GM23338 (cell line): ENCODE measurements at regions not wholly inside any gene's neighbourhood (a gene's known extent, or its start where the extent isn't known, plus 50 kb on each side); places are given as distances from the start of the nearest gene placed in this dataset.

ENCODE experiments used
- ATAC-seq: fragments of 200-7000 bp; cut with Tn5 transposase; 3 replicates; pipeline ENCODE4 v1.9.1; 2020
- DNase-seq: peaks from one replicate; pipeline ENCODE4 v3.0.0-alpha.2; 2015; ENCODE audit warnings: low spot score
- H2AFZ ChIP-seq: fragments of 200-600 bp; sonication (generic); 2 replicates; pipeline ENCODE4 v1.8.0; 2016; ENCODE audit warnings: antibody characterized with exemption, mild to moderate bottlenecking, moderate library complexity
- H3F3A ChIP-seq: fragments of 200-600 bp; sonication (generic); replicated peaks from 2 replicates; pipeline ENCODE4 v1.8.0; 2017; ENCODE audit warnings: antibody characterized with exemption, mixed run types, low read depth
- H3K27ac ChIP-seq: fragments of 200-600 bp; sonication (generic); 2 replicates; pipeline ENCODE4 v1.6.1; 2016; ENCODE audit warnings: low read depth
- H3K27me3 ChIP-seq: fragments of 200-600 bp; sonication (generic); 2 replicates; pipeline ENCODE4 v1.8.0; 2016; ENCODE audit warnings: mild to moderate bottlenecking, mixed run types, moderate library complexity; ENCODE audit not compliant: insufficient read depth
- H3K36me3 ChIP-seq: fragments of 200-600 bp; sonication (generic); 2 replicates; pipeline ENCODE4 v1.8.0; 2016; ENCODE audit warnings: mild to moderate bottlenecking; ENCODE audit not compliant: insufficient read depth
- H3K4me1 ChIP-seq: fragments of 200-600 bp; sonication (generic); 2 replicates; pipeline ENCODE4 v1.8.0; 2016; ENCODE audit warnings: mild to moderate bottlenecking, moderate library complexity; ENCODE audit not compliant: insufficient read depth
- H3K4me2 ChIP-seq: fragments of 200-600 bp; sonication (generic); 2 replicates; pipeline ENCODE4 v1.7.1; 2017; ENCODE audit warnings: mixed run types
- H3K4me3 ChIP-seq: fragments of 200-600 bp; sonication (generic); 2 replicates; pipeline ENCODE4 v1.6.1; 2016; ENCODE audit warnings: mixed run types
- H3K79me2 ChIP-seq: fragments of 200-600 bp; sonication (generic); replicated peaks from 2 replicates; pipeline ENCODE4 v1.8.0; 2017; ENCODE audit warnings: mild to moderate bottlenecking; ENCODE audit not compliant: insufficient read depth
- H3K9me2 ChIP-seq: fragments of 200-600 bp; sonication (generic); 2 replicates; pipeline ENCODE4 v1.8.0; 2017; ENCODE audit not compliant: insufficient read depth
- H4K20me1 ChIP-seq: fragments of 200-600 bp; sonication (generic); replicated peaks from 2 replicates; pipeline ENCODE4 v1.8.0; 2017; ENCODE audit warnings: mild to moderate bottlenecking; ENCODE audit not compliant: insufficient read depth
- H3K27ac Mint-ChIP-seq: 2 replicates; pipeline ENCODE4 v1.8.0; 2020; ENCODE audit warnings: inconsistent platforms, mild to moderate bottlenecking, moderate library complexity, mixed read lengths
- H3K27me3 Mint-ChIP-seq: 3 replicates; pipeline ENCODE4 v1.8.0; 2022; ENCODE audit warnings: low read depth, mild to moderate bottlenecking, moderate library complexity, mixed read lengths, inconsistent platforms; ENCODE audit not compliant: insufficient read depth, poor library complexity
- H3K36me3 Mint-ChIP-seq: 3 replicates; pipeline ENCODE4 v1.8.0; 2021; ENCODE audit warnings: low read depth, mild to moderate bottlenecking, inconsistent platforms, moderate library complexity, mixed read lengths
- H3K4me1 Mint-ChIP-seq: 3 replicates; pipeline ENCODE4 v1.8.0; 2020; ENCODE audit warnings: mild to moderate bottlenecking, inconsistent platforms, mixed read lengths
- H3K4me3 Mint-ChIP-seq: 3 replicates; pipeline ENCODE4 v1.8.0; 2021; ENCODE audit warnings: moderate library complexity, mild to moderate bottlenecking, inconsistent platforms, mixed read lengths
- H3K9me3 Mint-ChIP-seq: 3 replicates; pipeline ENCODE4 v1.8.0; 2020; ENCODE audit warnings: moderate library complexity, mild to moderate bottlenecking, inconsistent platforms, mixed read lengths
- CREB1 ChIP-seq: fragments of 250-450 bp; sonication (Bioruptor Pico); IDR thresholded peaks from 2 replicates; pipeline ENCODE4 v1.5.0; 2020; ENCODE audit warnings: low read depth, mild to moderate bottlenecking, moderate library complexity
- EZH2phosphoT487 ChIP-seq: fragments of 200-600 bp; sonication (generic); IDR thresholded peaks from one replicate; pipeline ENCODE4 v1.8.1; 2018; ENCODE audit warnings: antibody characterized with exemption; ENCODE audit not compliant: unreplicated experiment
- JUNB ChIP-seq: IDR thresholded peaks from one replicate; pipeline ENCODE4 v1.6.1; 2016; ENCODE audit warnings: antibody characterized with exemption; ENCODE audit not compliant: unreplicated experiment
- NANOG ChIP-seq: IDR thresholded peaks from 2 replicates; pipeline ENCODE4 v1.6.1; 2016; ENCODE audit warnings: antibody characterized with exemption, borderline replicate concordance
- POLR2AphosphoS5 ChIP-seq: IDR thresholded peaks from 2 replicates; pipeline ENCODE4 v1.6.1; 2016; ENCODE audit warnings: antibody characterized with exemption, low read depth
- STAT1 ChIP-seq: IDR thresholded peaks from one replicate; pipeline ENCODE4 v1.6.1; 2016; ENCODE audit warnings: antibody characterized with exemption; ENCODE audit not compliant: unreplicated experiment
- ZNF114 ChIP-seq: fragments of 250-450 bp; sonication (Bioruptor Pico); IDR thresholded peaks from 2 replicates; pipeline ENCODE4 v1.5.0; 2020; ENCODE audit warnings: mild to moderate bottlenecking, moderate library complexity
- ZNF331 ChIP-seq: fragments of 250-450 bp; sonication (Bioruptor Pico); IDR thresholded peaks from 2 replicates; pipeline ENCODE4 v1.5.0; 2020; ENCODE audit warnings: low read depth, mild to moderate bottlenecking, moderate library complexity
- TF ChIP-seq, protein P1 (sequence below): fragments of 250-450 bp; sonication (Bioruptor Pico); IDR thresholded peaks from 2 replicates; pipeline ENCODE4 v1.5.0; 2020; ENCODE audit warnings: mild to moderate bottlenecking, moderate library complexity
- TF ChIP-seq, protein P2 (sequence below), 2 experiments: fragments of 200-600 bp in 1 of 2; sonication (generic) in 1 of 2; conservative IDR thresholded peaks; 2 replicates each; pipeline versions ENCODE4 v1.5.1 to v1.6.1; 2016 to 2017; ENCODE audit warnings: antibody characterized with exemption in 2 of 2, low read depth in 2 of 2, mild to moderate bottlenecking in 2 of 2, moderate library complexity in 1 of 2
- TF ChIP-seq, protein P3 (sequence below): IDR thresholded peaks from 2 replicates; pipeline ENCODE4 v1.6.1; 2016; ENCODE audit warnings: antibody characterized with exemption

DNA sequence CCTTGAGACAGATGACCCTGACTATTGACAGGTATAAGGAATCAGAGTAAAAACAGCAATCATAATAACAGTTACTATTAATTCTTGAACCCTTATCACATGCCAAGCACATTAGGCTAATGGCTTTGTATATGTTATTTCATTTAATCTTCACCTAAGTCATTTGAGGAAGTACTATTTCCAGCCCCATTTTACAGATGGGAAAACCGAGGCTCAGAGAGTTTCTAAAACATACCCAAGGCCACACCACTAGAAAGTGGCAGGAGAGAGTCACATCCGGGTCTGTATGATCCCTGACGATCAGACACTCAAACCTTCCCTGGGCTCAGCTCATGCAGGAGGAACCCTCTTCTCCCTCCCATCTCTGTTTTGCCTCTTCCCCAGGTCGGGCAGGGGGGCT is 209.5 kb downstream of the RBM19 start (continued):
- TF ChIP-seq, protein P1, sequence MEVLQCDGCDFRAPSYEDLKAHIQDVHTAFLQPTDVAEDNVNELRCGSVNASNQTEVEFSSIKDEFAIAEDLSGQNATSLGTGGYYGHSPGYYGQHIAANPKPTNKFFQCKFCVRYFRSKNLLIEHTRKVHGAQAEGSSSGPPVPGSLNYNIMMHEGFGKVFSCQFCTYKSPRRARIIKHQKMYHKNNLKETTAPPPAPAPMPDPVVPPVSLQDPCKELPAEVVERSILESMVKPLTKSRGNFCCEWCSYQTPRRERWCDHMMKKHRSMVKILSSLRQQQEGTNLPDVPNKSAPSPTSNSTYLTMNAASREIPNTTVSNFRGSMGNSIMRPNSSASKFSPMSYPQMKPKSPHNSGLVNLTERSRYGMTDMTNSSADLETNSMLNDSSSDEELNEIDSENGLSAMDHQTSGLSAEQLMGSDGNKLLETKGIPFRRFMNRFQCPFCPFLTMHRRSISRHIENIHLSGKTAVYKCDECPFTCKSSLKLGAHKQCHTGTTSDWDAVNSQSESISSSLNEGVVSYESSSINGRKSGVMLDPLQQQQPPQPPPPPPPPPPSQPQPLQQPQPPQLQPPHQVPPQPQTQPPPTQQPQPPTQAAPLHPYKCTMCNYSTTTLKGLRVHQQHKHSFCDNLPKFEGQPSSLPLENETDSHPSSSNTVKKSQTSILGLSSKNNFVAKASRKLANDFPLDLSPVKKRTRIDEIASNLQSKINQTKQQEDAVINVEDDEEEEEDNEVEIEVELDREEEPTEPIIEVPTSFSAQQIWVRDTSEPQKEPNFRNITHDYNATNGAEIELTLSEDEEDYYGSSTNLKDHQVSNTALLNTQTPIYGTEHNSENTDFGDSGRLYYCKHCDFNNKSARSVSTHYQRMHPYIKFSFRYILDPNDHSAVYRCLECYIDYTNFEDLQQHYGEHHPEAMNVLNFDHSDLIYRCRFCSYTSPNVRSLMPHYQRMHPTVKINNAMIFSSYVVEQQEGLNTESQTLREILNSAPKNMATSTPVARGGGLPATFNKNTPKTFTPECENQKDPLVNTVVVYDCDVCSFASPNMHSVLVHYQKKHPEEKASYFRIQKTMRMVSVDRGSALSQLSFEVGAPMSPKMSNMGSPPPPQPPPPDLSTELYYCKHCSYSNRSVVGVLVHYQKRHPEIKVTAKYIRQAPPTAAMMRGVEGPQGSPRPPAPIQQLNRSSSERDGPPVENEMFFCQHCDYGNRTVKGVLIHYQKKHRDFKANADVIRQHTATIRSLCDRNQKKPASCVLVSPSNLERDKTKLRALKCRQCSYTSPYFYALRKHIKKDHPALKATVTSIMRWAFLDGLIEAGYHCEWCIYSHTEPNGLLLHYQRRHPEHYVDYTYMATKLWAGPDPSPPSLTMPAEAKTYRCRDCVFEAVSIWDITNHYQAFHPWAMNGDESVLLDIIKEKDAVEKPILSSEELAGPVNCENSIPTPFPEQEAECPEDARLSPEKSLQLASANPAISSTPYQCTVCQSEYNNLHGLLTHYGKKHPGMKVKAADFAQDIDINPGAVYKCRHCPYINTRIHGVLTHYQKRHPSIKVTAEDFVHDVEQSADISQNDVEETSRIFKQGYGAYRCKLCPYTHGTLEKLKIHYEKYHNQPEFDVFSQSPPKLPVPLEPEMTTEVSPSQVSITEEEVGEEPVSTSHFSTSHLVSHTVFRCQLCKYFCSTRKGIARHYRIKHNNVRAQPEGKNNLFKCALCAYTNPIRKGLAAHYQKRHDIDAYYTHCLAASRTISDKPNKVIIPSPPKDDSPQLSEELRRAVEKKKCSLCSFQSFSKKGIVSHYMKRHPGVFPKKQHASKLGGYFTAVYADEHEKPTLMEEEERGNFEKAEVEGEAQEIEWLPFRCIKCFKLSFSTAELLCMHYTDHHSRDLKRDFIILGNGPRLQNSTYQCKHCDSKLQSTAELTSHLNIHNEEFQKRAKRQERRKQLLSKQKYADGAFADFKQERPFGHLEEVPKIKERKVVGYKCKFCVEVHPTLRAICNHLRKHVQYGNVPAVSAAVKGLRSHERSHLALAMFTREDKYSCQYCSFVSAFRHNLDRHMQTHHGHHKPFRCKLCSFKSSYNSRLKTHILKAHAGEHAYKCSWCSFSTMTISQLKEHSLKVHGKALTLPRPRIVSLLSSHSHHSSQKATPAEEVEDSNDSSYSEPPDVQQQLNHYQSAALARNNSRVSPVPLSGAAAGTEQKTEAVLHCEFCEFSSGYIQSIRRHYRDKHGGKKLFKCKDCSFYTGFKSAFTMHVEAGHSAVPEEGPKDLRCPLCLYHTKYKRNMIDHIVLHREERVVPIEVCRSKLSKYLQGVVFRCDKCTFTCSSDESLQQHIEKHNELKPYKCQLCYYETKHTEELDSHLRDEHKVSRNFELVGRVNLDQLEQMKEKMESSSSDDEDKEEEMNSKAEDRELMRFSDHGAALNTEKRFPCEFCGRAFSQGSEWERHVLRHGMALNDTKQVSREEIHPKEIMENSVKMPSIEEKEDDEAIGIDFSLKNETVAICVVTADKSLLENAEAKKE (CRISPR knock-in tag) = no peak
- TF ChIP-seq CREB1 = no peak
- TF ChIP-seq, protein P2, sequence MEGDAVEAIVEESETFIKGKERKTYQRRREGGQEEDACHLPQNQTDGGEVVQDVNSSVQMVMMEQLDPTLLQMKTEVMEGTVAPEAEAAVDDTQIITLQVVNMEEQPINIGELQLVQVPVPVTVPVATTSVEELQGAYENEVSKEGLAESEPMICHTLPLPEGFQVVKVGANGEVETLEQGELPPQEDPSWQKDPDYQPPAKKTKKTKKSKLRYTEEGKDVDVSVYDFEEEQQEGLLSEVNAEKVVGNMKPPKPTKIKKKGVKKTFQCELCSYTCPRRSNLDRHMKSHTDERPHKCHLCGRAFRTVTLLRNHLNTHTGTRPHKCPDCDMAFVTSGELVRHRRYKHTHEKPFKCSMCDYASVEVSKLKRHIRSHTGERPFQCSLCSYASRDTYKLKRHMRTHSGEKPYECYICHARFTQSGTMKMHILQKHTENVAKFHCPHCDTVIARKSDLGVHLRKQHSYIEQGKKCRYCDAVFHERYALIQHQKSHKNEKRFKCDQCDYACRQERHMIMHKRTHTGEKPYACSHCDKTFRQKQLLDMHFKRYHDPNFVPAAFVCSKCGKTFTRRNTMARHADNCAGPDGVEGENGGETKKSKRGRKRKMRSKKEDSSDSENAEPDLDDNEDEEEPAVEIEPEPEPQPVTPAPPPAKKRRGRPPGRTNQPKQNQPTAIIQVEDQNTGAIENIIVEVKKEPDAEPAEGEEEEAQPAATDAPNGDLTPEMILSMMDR (conservative IDR thresholded peaks at IDR 0.05; ENCODE audit: low read depth in 2 of 2) = no peak

DNA sequence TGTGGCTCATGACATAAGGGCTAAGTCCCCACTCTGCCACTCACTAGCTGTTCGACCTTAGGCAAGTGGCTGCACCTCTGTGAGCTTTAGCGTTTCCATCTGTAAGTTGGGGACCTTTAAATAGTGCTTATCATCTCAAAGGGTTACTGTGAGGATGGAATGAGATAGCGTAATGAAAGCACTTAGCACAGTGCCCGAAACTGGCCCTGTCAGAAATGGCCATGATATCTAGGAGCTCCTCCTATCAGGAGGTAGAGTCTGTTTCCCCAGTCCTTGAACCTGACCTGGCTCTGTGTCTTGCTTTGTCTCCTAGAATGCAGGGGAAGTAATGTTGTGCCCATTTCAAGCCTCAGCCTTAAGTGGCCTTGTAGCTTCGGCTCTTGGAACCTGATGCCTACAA is 211.0 kb downstream of the RBM19 start:
- Mint-ChIP-seq H3K27ac (no peak overlapping the region), H3K4me3 (no peak overlapping the region), H3K27me3 (peaks cover 7% of the 10 kb centered on the region), H3K36me3 (peaks cover 12% of the 10 kb centered on the region; the same call in 2 of the 3 replicates), H3K9me3 (peaks cover 20% of the 10 kb centered on the region), H3K4me1 (no peaks in the 10 kb centered on the region)
- H3F3A ChIP-seq = no peaks in the 10 kb centered on the region
- H3K27me3 ChIP-seq = no peaks in the 10 kb centered on the region
- no peak overlapping the region for H3K4me3 ChIP-seq
- no peak overlapping the region for H3K4me2 ChIP-seq
- ATAC-seq (no peak), DNase-seq (no peak)
- no peaks in the 10 kb centered on the region for H3K9me2 ChIP-seq
- H3K4me1 ChIP-seq = no peaks in the 10 kb centered on the region
- no peaks in the 10 kb centered on the region for H3K36me3 ChIP-seq
- H4K20me1 ChIP-seq = no peaks in the 10 kb centered on the region
- no peaks in the 10 kb centered on the region for H3K79me2 ChIP-seq
- no peak overlapping the region for H3K27ac ChIP-seq
- H2AFZ ChIP-seq = no peak overlapping the region
- TF ChIP-seq ZNF114 = no peak
- no peak for TF ChIP-seq ZNF331
- TF ChIP-seq, protein P3, sequence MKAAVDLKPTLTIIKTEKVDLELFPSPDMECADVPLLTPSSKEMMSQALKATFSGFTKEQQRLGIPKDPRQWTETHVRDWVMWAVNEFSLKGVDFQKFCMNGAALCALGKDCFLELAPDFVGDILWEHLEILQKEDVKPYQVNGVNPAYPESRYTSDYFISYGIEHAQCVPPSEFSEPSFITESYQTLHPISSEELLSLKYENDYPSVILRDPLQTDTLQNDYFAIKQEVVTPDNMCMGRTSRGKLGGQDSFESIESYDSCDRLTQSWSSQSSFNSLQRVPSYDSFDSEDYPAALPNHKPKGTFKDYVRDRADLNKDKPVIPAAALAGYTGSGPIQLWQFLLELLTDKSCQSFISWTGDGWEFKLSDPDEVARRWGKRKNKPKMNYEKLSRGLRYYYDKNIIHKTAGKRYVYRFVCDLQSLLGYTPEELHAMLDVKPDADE = no peak
- no peak for TF ChIP-seq STAT1
- TF ChIP-seq JUNB = no peak
- no peak for TF ChIP-seq EZH2phosphoT487
- no peak for TF ChIP-seq POLR2AphosphoS5
- TF ChIP-seq NANOG = no peak
- TF ChIP-seq CREB1 = no peak
